ENCODE measurements at regions not wholly inside any gene's neighbourhood (a gene's known extent, or its start where the extent isn't known, plus 50 kb on each side); places are given as distances from the start of the nearest gene placed in this dataset.
"Not testable (repeated sequence)": the region's sequence is repeated elsewhere in the genome, so short reads cannot be mapped to it uniquely, and the experiment has no call there.

- H3K27me3 ChIP-seq (ENCODE audit: control insufficient read depth, insufficient read depth): no peaks in the 10 kb centered on the region
- WGBS: 78% methylated on average over 19 of the region's 19 CpGs
- intact Hi-C loops (cut with DNase I): no loop called here
- no peak overlapping the region for H3K27ac ChIP-seq (ENCODE audit: low read length)
- no peaks in the 10 kb centered on the region for H3K4me1 ChIP-seq (ENCODE audit: control insufficient read depth, insufficient read depth, low read length)
- no peak overlapping the region for H3K4me3 ChIP-seq (ENCODE audit: low read length)
- H3K9me3 ChIP-seq (ENCODE audit: control insufficient read depth, low read length): no peaks in the 10 kb centered on the region
- ATAC-seq (peak in 1 of 2 donors; percentile 24), DNase-seq (no peak)
Observed at GRCh38 chr7:66503551-66504031, 125.1 kb upstream of the KCTD7 start.

- Histone ChIP-seq H3K4me3 (ENCODE audit: low read length) (no peak overlapping the region), H3K27ac (ENCODE audit: low read length) (no peak overlapping the region), H3K27me3 (ENCODE audit: control insufficient read depth, insufficient read depth) (no peaks in the 10 kb centered on the region), H3K4me1 (ENCODE audit: control insufficient read depth, insufficient read depth, low read length) (no peaks in the 10 kb centered on the region), H3K9me3 (ENCODE audit: control insufficient read depth, low read length) (no peaks in the 10 kb centered on the region)
- intact Hi-C loops (cut with DNase I): no loop called here
- 79% methylated on average over 10 of the region's 10 CpGs for WGBS
- ATAC-seq: peak in 1 of 2 donors; percentile 25
- no peak for DNase-seq
Observed at GRCh38 chr7:66504131-66504530, 124.5 kb upstream of the KCTD7 start.

GRCh38 chr7:66505009-66505408 is 123.7 kb upstream of the KCTD7 start:
- no peak overlapping the region for H3K4me3 ChIP-seq (ENCODE audit: low read length)
- no peaks in the 10 kb centered on the region for H3K27me3 ChIP-seq (ENCODE audit: control insufficient read depth, insufficient read depth)
- WGBS: 93% methylated on average over 30 of the region's 30 CpGs
- intact Hi-C loops (cut with DNase I): no loop called here
- ATAC-seq: no peak
- H3K4me1 ChIP-seq (ENCODE audit: control insufficient read depth, insufficient read depth, low read length): no peaks in the 10 kb centered on the region
- no peaks in the 10 kb centered on the region for H3K9me3 ChIP-seq (ENCODE audit: control insufficient read depth, low read length)
- DNase-seq: peak in 1 of 3 donors; percentile 60
- no peak overlapping the region for H3K27ac ChIP-seq (ENCODE audit: low read length)

- intact Hi-C loops (cut with DNase I): no loop called here
- H3K27ac ChIP-seq (ENCODE audit: low read length): no peak overlapping the region
- H3K9me3 ChIP-seq (ENCODE audit: control insufficient read depth, low read length): no peaks in the 10 kb centered on the region
- ATAC-seq (peak; percentile 45 to 52), DNase-seq (peak in 2 of 3 donors; percentile 70)
- WGBS: 49% methylated on average over 86 of the region's 86 CpGs
- H3K4me3 ChIP-seq (ENCODE audit: low read length): peak overlapping the region; percentile 25
- H3K4me1 ChIP-seq (ENCODE audit: control insufficient read depth, insufficient read depth, low read length): no peaks in the 10 kb centered on the region
- no peaks in the 10 kb centered on the region for H3K27me3 ChIP-seq (ENCODE audit: control insufficient read depth, insufficient read depth)
Observed at GRCh38 chr7:66505531-66506451, 122.9 kb upstream of the KCTD7 start.

- ATAC-seq: not testable (repeated sequence)
Observed at GRCh38 chr7:66506703-66507102, 122.0 kb upstream of the KCTD7 start.

GRCh38 chr7:66507764-66508296 is 120.9 kb upstream of the KCTD7 start:
- Histone ChIP-seq H3K27ac (ENCODE audit: low read length) (no peak overlapping the region), H3K4me3 (ENCODE audit: low read length) (no peak overlapping the region), H3K4me1 (ENCODE audit: control insufficient read depth, insufficient read depth, low read length) (no peaks in the 10 kb centered on the region), H3K27me3 (ENCODE audit: control insufficient read depth, insufficient read depth) (no peaks in the 10 kb centered on the region), H3K9me3 (ENCODE audit: control insufficient read depth, low read length) (no peaks in the 10 kb centered on the region)
- no peak for ATAC-seq
- 78% methylated on average over 9 of the region's 9 CpGs for WGBS
- peak in 1 of 3 donors; percentile 16 for DNase-seq
- intact Hi-C loops (cut with DNase I): no loop called here

More at GRCh38 chr7:66506703-66507102, 122.0 kb upstream of the KCTD7 start:
- H3K27me3 ChIP-seq (ENCODE audit: control insufficient read depth, insufficient read depth); H3K4me1 ChIP-seq (ENCODE audit: control insufficient read depth, insufficient read depth, low read length); H3K9me3 ChIP-seq (ENCODE audit: control insufficient read depth, low read length); H3K4me3 ChIP-seq (ENCODE audit: low read length); H3K27ac ChIP-seq (ENCODE audit: low read length); intact Hi-C loops (cut with DNase I): not testable (repeated sequence)
- DNase-seq: peak in 1 of 3 donors; percentile 35
- 56% methylated on average over 10 of the region's 10 CpGs for WGBS

- Histone ChIP-seq H3K27ac (ENCODE audit: low read length) (no peak overlapping the region), H3K9me3 (ENCODE audit: control insufficient read depth, low read length) (no peaks in the 10 kb centered on the region), H3K27me3 (ENCODE audit: control insufficient read depth, insufficient read depth) (no peaks in the 10 kb centered on the region), H3K4me3 (ENCODE audit: low read length) (no peak overlapping the region), H3K4me1 (ENCODE audit: control insufficient read depth, insufficient read depth, low read length) (no peaks in the 10 kb centered on the region)
- intact Hi-C loops (cut with DNase I): no loop called here
- DNase-seq: no peak
- ATAC-seq: no peak
Observed at GRCh38 chr7:66508431-66508830, 120.2 kb upstream of the KCTD7 start.

GRCh38 chr7:66514050-66514449 is 114.6 kb upstream of the KCTD7 start:
- H3K4me3 ChIP-seq (ENCODE audit: low read length): no peak overlapping the region
- WGBS: 79% methylated on average over 9 of the region's 9 CpGs

GRCh38 chr7:66517212-66517909 is 111.3 kb upstream of the KCTD7 start:
- Histone ChIP-seq H3K27me3 (ENCODE audit: control insufficient read depth, insufficient read depth) (no peaks in the 10 kb centered on the region), H3K9me3 (ENCODE audit: control insufficient read depth, low read length) (no peaks in the 10 kb centered on the region), H3K4me3 (ENCODE audit: low read length) (no peak overlapping the region), H3K4me1 (ENCODE audit: control insufficient read depth, insufficient read depth, low read length) (no peaks in the 10 kb centered on the region), H3K27ac (ENCODE audit: low read length) (no peak overlapping the region)
- ATAC-seq: no peak
- intact Hi-C loops (cut with DNase I): no loop called here
- peak in 1 of 3 donors; percentile 33 for DNase-seq
- WGBS: 81% methylated on average over 7 of the region's 7 CpGs

More at GRCh38 chr7:66514050-66514449, 114.6 kb upstream of the KCTD7 start:
- Histone ChIP-seq H3K27me3 (ENCODE audit: control insufficient read depth, insufficient read depth) (no peaks in the 10 kb centered on the region), H3K27ac (ENCODE audit: low read length) (no peak overlapping the region), H3K9me3 (ENCODE audit: control insufficient read depth, low read length) (no peaks in the 10 kb centered on the region), H3K4me1 (ENCODE audit: control insufficient read depth, insufficient read depth, low read length) (no peaks in the 10 kb centered on the region)
- DNase-seq (peak in 1 of 3 donors; percentile 31), ATAC-seq (no peak)
- intact Hi-C loops (cut with DNase I): no loop called here

- Histone ChIP-seq H3K27me3 (ENCODE audit: control insufficient read depth, insufficient read depth) (no peaks in the 10 kb centered on the region), H3K4me1 (ENCODE audit: control insufficient read depth, insufficient read depth, low read length) (no peaks in the 10 kb centered on the region), H3K9me3 (ENCODE audit: control insufficient read depth, low read length) (no peaks in the 10 kb centered on the region), H3K27ac (ENCODE audit: low read length) (no peak overlapping the region), H3K4me3 (ENCODE audit: low read length) (no peak overlapping the region)
- DNase-seq (peak in 1 of 3 donors; percentile 52), ATAC-seq (peak; percentile 10 to 14)
- intact Hi-C loops (cut with DNase I): no loop called here
- WGBS: 72% methylated on average over 14 of the region's 14 CpGs
Observed at GRCh38 chr7:66518151-66518691, 110.5 kb upstream of the KCTD7 start.

Measured in right cardiac atrium (tissue), 5 donors.